ENCODE measurements at regions not wholly inside any gene's neighbourhood (a gene's known extent, or its start where the extent isn't known, plus 50 kb on each side); places are given as distances from the start of the nearest gene placed in this dataset.

GRCh38 chr9:17083258-17083657, 51.6 kb upstream of the CNTLN start:
- no peak for ATAC-seq
- TF ChIP-seq ZFP30 (CRISPR knock-in tag; IDR thresholded peaks at IDR 0.05) = no peak
- TF ChIP-seq TOX (CRISPR knock-in tag; IDR thresholded peaks at IDR 0.05; ENCODE audit: borderline replicate concordance) = no peak
- TF ChIP-seq ESRRG (CRISPR knock-in tag; IDR thresholded peaks at IDR 0.05) = no peak
- no peak for TF ChIP-seq OSR1 (CRISPR knock-in tag; IDR thresholded peaks at IDR 0.05)
- TF ChIP-seq ZNF8 (CRISPR knock-in tag; IDR thresholded peaks at IDR 0.05) = no peak
- no peak for TF ChIP-seq TCF4 (CRISPR knock-in tag; IDR thresholded peaks at IDR 0.05; ENCODE audit: borderline replicate concordance)
- TF ChIP-seq ZFP3 (CRISPR knock-in tag; IDR thresholded peaks at IDR 0.05) = no peak
- TF ChIP-seq ZNF70 (CRISPR knock-in tag; IDR thresholded peaks at IDR 0.05) = no peak
- TF ChIP-seq ZNF565 (CRISPR knock-in tag; conservative IDR thresholded peaks at IDR 0.05; ENCODE audit: low read depth) = no peak
- no peak for TF ChIP-seq ISL1 (CRISPR knock-in tag; IDR thresholded peaks at IDR 0.05)
- TF ChIP-seq, protein P1, sequence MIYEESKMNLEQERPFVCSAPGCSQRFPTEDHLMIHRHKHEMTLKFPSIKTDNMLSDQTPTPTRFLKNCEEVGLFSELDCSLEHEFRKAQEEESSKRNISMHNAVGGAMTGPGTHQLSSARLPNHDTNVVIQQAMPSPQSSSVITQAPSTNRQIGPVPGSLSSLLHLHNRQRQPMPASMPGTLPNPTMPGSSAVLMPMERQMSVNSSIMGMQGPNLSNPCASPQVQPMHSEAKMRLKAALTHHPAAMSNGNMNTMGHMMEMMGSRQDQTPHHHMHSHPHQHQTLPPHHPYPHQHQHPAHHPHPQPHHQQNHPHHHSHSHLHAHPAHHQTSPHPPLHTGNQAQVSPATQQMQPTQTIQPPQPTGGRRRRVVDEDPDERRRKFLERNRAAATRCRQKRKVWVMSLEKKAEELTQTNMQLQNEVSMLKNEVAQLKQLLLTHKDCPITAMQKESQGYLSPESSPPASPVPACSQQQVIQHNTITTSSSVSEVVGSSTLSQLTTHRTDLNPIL (CRISPR knock-in tag; IDR thresholded peaks at IDR 0.05; ENCODE audit: low read depth) = no peak
- TF ChIP-seq SNAI2 (CRISPR knock-in tag; IDR thresholded peaks at IDR 0.05) = no peak
- TF ChIP-seq, protein P2, sequence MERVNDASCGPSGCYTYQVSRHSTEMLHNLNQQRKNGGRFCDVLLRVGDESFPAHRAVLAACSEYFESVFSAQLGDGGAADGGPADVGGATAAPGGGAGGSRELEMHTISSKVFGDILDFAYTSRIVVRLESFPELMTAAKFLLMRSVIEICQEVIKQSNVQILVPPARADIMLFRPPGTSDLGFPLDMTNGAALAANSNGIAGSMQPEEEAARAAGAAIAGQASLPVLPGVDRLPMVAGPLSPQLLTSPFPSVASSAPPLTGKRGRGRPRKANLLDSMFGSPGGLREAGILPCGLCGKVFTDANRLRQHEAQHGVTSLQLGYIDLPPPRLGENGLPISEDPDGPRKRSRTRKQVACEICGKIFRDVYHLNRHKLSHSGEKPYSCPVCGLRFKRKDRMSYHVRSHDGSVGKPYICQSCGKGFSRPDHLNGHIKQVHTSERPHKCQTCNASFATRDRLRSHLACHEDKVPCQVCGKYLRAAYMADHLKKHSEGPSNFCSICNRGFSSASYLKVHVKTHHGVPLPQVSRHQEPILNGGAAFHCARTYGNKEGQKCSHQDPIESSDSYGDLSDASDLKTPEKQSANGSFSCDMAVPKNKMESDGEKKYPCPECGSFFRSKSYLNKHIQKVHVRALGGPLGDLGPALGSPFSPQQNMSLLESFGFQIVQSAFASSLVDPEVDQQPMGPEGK (CRISPR knock-in tag; IDR thresholded peaks at IDR 0.05; ENCODE audit: borderline replicate concordance) = no peak
- no peak for TF ChIP-seq ZC3H10 (CRISPR knock-in tag; IDR thresholded peaks at IDR 0.05)
- no peak for TF ChIP-seq BACH2 (CRISPR knock-in tag; IDR thresholded peaks at IDR 0.05; ENCODE audit: borderline replicate concordance)
- TF ChIP-seq, protein P3, sequence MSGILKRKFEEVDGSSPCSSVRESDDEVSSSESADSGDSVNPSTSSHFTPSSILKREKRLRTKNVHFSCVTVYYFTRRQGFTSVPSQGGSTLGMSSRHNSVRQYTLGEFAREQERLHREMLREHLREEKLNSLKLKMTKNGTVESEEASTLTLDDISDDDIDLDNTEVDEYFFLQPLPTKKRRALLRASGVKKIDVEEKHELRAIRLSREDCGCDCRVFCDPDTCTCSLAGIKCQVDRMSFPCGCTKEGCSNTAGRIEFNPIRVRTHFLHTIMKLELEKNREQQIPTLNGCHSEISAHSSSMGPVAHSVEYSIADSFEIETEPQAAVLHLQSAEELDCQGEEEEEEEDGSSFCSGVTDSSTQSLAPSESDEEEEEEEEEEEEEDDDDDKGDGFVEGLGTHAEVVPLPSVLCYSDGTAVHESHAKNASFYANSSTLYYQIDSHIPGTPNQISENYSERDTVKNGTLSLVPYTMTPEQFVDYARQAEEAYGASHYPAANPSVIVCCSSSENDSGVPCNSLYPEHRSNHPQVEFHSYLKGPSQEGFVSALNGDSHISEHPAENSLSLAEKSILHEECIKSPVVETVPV (CRISPR knock-in tag; IDR thresholded peaks at IDR 0.05) = no peak
- TF ChIP-seq CSDC2 (CRISPR knock-in tag; IDR thresholded peaks at IDR 0.05) = no peak
- no peak for TF ChIP-seq RARB (CRISPR knock-in tag; IDR thresholded peaks at IDR 0.05)

DNA sequence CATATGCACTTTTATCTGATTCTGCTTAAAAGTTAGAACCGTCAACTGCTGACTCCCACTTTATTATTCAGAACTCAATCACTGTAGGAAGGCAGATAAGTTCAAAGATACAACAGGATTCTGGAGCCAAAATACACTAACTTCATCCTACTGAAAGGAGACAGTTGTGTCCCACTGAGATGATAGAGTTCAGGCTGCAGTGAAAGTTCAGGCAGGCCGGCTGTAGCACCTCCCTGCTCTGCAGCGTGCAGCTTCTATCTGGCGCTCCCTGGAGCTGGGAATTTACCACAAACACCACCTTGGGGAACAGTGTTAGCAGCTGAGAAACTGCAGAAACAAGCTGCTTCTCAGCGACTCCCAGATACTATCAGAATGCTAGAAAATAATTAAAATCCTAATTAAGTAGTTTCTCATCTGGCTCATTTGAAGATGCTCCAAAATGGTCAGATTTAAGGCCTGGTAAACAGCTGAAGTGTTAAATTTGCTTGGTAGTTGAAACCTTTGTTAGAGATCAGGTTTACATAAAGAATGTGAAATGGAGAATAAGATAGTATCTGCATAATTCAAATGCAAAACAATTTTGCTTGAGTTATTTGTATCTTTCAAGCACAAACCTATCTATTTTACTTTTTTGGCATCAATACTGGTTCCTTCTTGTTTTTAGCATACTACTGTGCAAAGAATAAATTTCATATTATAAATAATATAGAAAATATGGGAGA, 52.3 kb upstream of the CNTLN start:
- no peak for TF ChIP-seq TCF4 (CRISPR knock-in tag; IDR thresholded peaks at IDR 0.05; ENCODE audit: borderline replicate concordance)
- TF ChIP-seq ZFP30 (CRISPR knock-in tag; IDR thresholded peaks at IDR 0.05) = no peak
- TF ChIP-seq OSR1 (CRISPR knock-in tag; IDR thresholded peaks at IDR 0.05) = no peak
- no peak for TF ChIP-seq TOX (CRISPR knock-in tag; IDR thresholded peaks at IDR 0.05; ENCODE audit: borderline replicate concordance)
- no peak for TF ChIP-seq CSDC2 (CRISPR knock-in tag; IDR thresholded peaks at IDR 0.05)
- TF ChIP-seq, protein P3 (CRISPR knock-in tag; IDR thresholded peaks at IDR 0.05) = no peak
- peak; percentile 100 for ATAC-seq

GRCh38 chr9:17081814-17082213, 53.0 kb upstream of the CNTLN start:
- ATAC-seq = peak; percentile 62
- TF ChIP-seq, protein P2 (CRISPR knock-in tag; IDR thresholded peaks at IDR 0.05; ENCODE audit: borderline replicate concordance) = no peak

- ATAC-seq = no peak
- TF ChIP-seq ARNTL (CRISPR knock-in tag; IDR thresholded peaks at IDR 0.05; ENCODE audit: borderline replicate concordance, low read depth) = no peak
- no peak for TF ChIP-seq ZNF8 (CRISPR knock-in tag; IDR thresholded peaks at IDR 0.05)
Observed at GRCh38 chr9:17081351-17081750, 53.5 kb upstream of the CNTLN start.
